ENCODE measurements at regions not wholly inside any gene's neighbourhood (a gene's known extent, or its start where the extent isn't known, plus 50 kb on each side); places are given as distances from the start of the nearest gene placed in this dataset.

GRCh38 chr3:124177071-124177470 is 185.1 kb upstream of the ROPN1 start:
- no peak for DNase-seq (ENCODE audit: low read depth)
- no peak overlapping the region for H3K4me3 ChIP-seq (ENCODE audit: low read depth, low read length)
- no peaks in the 10 kb centered on the region for H3K36me3 ChIP-seq (ENCODE audit: control insufficient read depth, insufficient read depth, low read length)
- no peak for TF ChIP-seq CTCF (IDR thresholded peaks at IDR 0.05; ENCODE audit: insufficient read depth, low read length, poor library complexity, severe bottlenecking)
- H3K27me3 ChIP-seq (ENCODE audit: control insufficient read depth, insufficient read depth, low read length) = no peaks in the 10 kb centered on the region

DNA sequence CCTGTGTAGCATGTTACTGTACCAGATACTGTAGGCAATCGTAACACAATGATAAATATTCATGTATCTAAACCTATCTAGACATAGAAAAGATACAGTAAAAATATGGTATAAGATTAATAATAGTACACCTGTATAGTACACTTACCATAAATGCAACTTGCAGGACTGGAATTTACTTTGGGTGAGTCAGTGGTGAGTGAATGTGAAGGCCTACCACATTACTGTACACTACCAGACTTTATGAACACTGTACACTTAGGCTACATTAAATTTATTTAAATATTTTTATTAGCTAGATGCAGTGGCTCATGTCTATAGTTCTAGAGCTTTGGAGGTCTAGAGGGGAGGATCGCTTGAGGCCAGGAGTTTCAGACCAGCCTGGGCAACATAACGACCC is 186.6 kb upstream of the ROPN1 start:
- TF ChIP-seq CTCF (IDR thresholded peaks at IDR 0.05; ENCODE audit: insufficient read depth, low read length, poor library complexity, severe bottlenecking) = no peak
- Histone ChIP-seq H3K27me3 (ENCODE audit: control insufficient read depth, insufficient read depth, low read length) (no peaks in the 10 kb centered on the region), H3K36me3 (ENCODE audit: control insufficient read depth, insufficient read depth, low read length) (no peaks in the 10 kb centered on the region), H3K4me3 (ENCODE audit: low read depth, low read length) (no peak overlapping the region)
- DNase-seq (ENCODE audit: low read depth) = no peak

DNA sequence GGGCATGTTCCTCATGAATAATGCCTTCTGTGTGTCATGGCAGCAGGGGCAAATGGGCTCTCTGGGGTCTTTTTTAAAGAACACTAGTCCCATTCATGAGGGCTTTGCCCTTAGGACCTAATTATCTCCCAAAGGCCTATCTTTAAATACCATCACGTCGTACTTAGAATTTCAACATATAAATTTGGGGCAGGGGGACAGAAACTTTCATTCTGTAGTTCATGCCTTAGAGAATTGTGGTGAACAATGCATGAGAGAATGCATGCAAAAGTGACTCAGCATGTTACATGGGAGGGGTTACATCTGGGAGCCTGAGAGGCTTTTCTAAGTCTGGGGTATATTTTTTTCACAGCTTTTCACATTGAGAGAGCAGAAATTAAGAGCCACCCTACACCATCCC is 208.5 kb upstream of the ROPN1 start:
- Histone ChIP-seq H3K36me3 (ENCODE audit: control insufficient read depth, insufficient read depth, low read length) (no peaks in the 10 kb centered on the region), H3K27me3 (ENCODE audit: control insufficient read depth, insufficient read depth, low read length) (no peaks in the 10 kb centered on the region), H3K4me3 (ENCODE audit: low read depth, low read length) (no peak overlapping the region)
- no peak for TF ChIP-seq CTCF (IDR thresholded peaks at IDR 0.05; ENCODE audit: insufficient read depth, low read length, poor library complexity, severe bottlenecking)
- DNase-seq (ENCODE audit: low read depth) = no peak

GRCh38 chr3:124201226-124201625 is 209.3 kb upstream of the ROPN1 start:
- no peak for TF ChIP-seq CTCF (IDR thresholded peaks at IDR 0.05; ENCODE audit: insufficient read depth, low read length, poor library complexity, severe bottlenecking)
- no peak overlapping the region for H3K4me3 ChIP-seq (ENCODE audit: low read depth, low read length)
- no peak for DNase-seq (ENCODE audit: low read depth)
- no peaks in the 10 kb centered on the region for H3K27me3 ChIP-seq (ENCODE audit: control insufficient read depth, insufficient read depth, low read length)
- H3K36me3 ChIP-seq (ENCODE audit: control insufficient read depth, insufficient read depth, low read length) = no peaks in the 10 kb centered on the region

DNA sequence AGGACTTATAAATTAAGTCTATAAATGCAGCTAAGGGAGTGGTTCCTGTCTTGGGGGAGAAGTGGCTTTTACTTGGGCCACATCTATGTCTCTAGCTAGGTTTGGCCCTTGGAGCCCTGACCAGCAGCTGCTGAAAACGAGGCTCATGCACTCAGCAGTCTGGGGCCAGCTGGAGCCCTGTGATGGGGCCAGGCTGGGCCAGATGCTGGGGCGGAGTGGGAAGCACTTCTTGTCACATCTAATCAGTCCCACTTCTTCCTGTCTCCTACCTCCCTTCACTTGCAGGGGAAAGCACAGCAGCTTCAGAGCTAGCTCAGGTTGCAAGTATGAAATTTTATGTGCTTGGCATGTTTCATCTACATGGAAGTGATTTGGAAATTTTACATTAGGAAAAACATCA is 209.9 kb upstream of the ROPN1 start:
- no peaks in the 10 kb centered on the region for H3K27me3 ChIP-seq (ENCODE audit: control insufficient read depth, insufficient read depth, low read length)

More for the DNA sequence above, 209.9 kb upstream of the ROPN1 start:
- no peak for DNase-seq (ENCODE audit: low read depth)
- no peaks in the 10 kb centered on the region for H3K36me3 ChIP-seq (ENCODE audit: control insufficient read depth, insufficient read depth, low read length)
- TF ChIP-seq CTCF (IDR thresholded peaks at IDR 0.05; ENCODE audit: insufficient read depth, low read length, poor library complexity, severe bottlenecking) = no peak
- no peak overlapping the region for H3K4me3 ChIP-seq (ENCODE audit: low read depth, low read length)
